Adrenal gland (tissue), 5 donors: ENCODE measurements at regions not wholly inside any gene's neighbourhood (a gene's known extent, or its start where the extent isn't known, plus 50 kb on each side); places are given as distances from the start of the nearest gene placed in this dataset.

Experiments used
- CTCF ChIP-seq, 6 experiments: fragments of 450-650 bp in 4 of 6; fragments of 200-600 bp in 2 of 6; sonication (generic) in 1 of 6; IDR thresholded peaks; 1 replicate in 5 of 6; 2 replicates in 1 of 6; pipeline versions ENCODE4 v1.5.1 to v1.8.0; 2016 to 2021; ENCODE audit warnings: antibody characterized with exemption in 6 of 6, mild to moderate bottlenecking in 2 of 6, moderate library complexity in 1 of 6
- POLR2A ChIP-seq, 2 donors: fragments of 450-650 bp; IDR thresholded peaks; one replicate each; pipeline ENCODE4 v1.6.1; 2017; ENCODE audit warnings: antibody characterized with exemption in 2 of 2, mild to moderate bottlenecking in 2 of 2, moderate library complexity in 1 of 2
- donor health status: DM: no; HTN: no; CAD: no.

GRCh38 chr10:3258394-3258793 lies 85.8 kb upstream of the PITRM1 start:
- TF ChIP-seq CTCF (IDR thresholded peaks at IDR 0.05) (no peak), POLR2A (IDR thresholded peaks at IDR 0.05) (no peak)
